Endothelial cell of umbilical vein (primary cell): ENCODE measurements at regions not wholly inside any gene's neighbourhood (a gene's known extent, or its start where the extent isn't known, plus 50 kb on each side); places are given as distances from the start of the nearest gene placed in this dataset.

ENCODE experiments used
- BruUV-seq: library from RNA; stranded (reverse); fragments of 400-500 nt; replicated peaks from 2 replicates; lab custom pipeline; 2021; lab: Mats Ljungman, UMichigan
- CTCF ChIA-PET: fragments of 300-600, 350-600 bp; sonication (Branson Sonifier 250); formaldehyde crosslinking; loops from one replicate; lab custom pipeline; 2021; ENCODE audit warnings: antibody characterized with exemption, inconsistent platforms; lab: Charles Lee
- POLR2A ChIA-PET: fragments of 300-600, 350-600 bp; sonication (Branson Sonifier 250); formaldehyde crosslinking; loops from one replicate; lab custom pipeline; 2021; ENCODE audit warnings: antibody characterized with exemption, inconsistent platforms; lab: Charles Lee
- DNase-seq: peaks from one replicate; pipeline ENCODE4 v3.0.0-alpha.2; 2011; ENCODE audit warnings: low read depth, low spot score
- FAIRE-seq: peaks from 2 replicates; lab custom pipeline; 2011; peaks lifted over from hg19 to GRCh38; lab: Jason Lieb, UNC
- H2AFZ ChIP-seq: 2 replicates; pipeline ENCODE4 v1.6.0; 2012; ENCODE audit warnings: low read depth, low read length, control low read depth, inconsistent platforms
- H3K27ac ChIP-seq: 2 replicates; pipeline ENCODE4 v1.5.1; 2011; ENCODE audit warnings: low read depth, mild to moderate bottlenecking, control low read depth, low read length, moderate library complexity; ENCODE audit not compliant: insufficient read depth
- H3K27me3 ChIP-seq, 2 experiments: 2 replicates each; pipeline versions ENCODE4 v1.6.0 to v1.6.1; 2011; ENCODE audit warnings: low read length in 2 of 2, mixed read lengths in 1 of 2; ENCODE audit not compliant: control insufficient read depth in 2 of 2, insufficient read depth in 2 of 2
- H3K36me3 ChIP-seq, 2 experiments: 2 replicates in 1 of 2; 3 replicates in 1 of 2; pipeline ENCODE4 v1.5.1; 2011; ENCODE audit warnings: low read length in 2 of 2, mild to moderate bottlenecking in 1 of 2, moderate library complexity in 1 of 2; ENCODE audit not compliant: control insufficient read depth in 2 of 2, insufficient read depth in 2 of 2; ENCODE audit errors: extremely low read depth in 1 of 2
- H3K4me1 ChIP-seq: 3 replicates; pipeline ENCODE4 v1.5.1; 2011; ENCODE audit warnings: mild to moderate bottlenecking, low read length; ENCODE audit not compliant: control insufficient read depth, insufficient read depth; ENCODE audit errors: extremely low read depth
- H3K4me2 ChIP-seq: 2 replicates; pipeline ENCODE4 v1.6.1; 2011; ENCODE audit warnings: low read length, control low read depth, mixed read lengths; ENCODE audit not compliant: insufficient read depth
- H3K4me3 ChIP-seq, 3 experiments: fragments of 200-600 bp in 1 of 3; sonication (generic), shearing (Covaris generic) in 1 of 3; replicated peaks in 1 of 3; 2 replicates each; pipeline ENCODE4 v1.5.1; 2011 to 2016; ENCODE audit warnings: control low read depth in 3 of 3, low read length in 3 of 3, mild to moderate bottlenecking in 2 of 3, inconsistent platforms in 1 of 3, low read depth in 1 of 3, moderate library complexity in 1 of 3; ENCODE audit not compliant: insufficient read depth in 1 of 3
- H3K79me2 ChIP-seq: 2 replicates; pipeline ENCODE4 v1.6.0; 2012; ENCODE audit warnings: low read length, inconsistent platforms; ENCODE audit not compliant: control insufficient read depth, insufficient read depth
- H3K9ac ChIP-seq: replicated peaks from 2 replicates; pipeline ENCODE3; 2011; ENCODE audit warnings: low read length, control low read depth; ENCODE audit not compliant: insufficient read depth; ENCODE audit errors: extremely low read depth
- H3K9me1 ChIP-seq: replicated peaks from 3 replicates; pipeline ENCODE4 v1.6.0; 2011; ENCODE audit warnings: mild to moderate bottlenecking, low read length; ENCODE audit not compliant: control insufficient read depth, insufficient read depth; ENCODE audit errors: extremely low read depth
- H3K9me3 ChIP-seq: replicated peaks from 2 replicates; pipeline ENCODE4 v1.5.1; 2012; ENCODE audit warnings: low read length, inconsistent platforms; ENCODE audit not compliant: control insufficient read depth, insufficient read depth
- H4K20me1 ChIP-seq: replicated peaks from 2 replicates; pipeline ENCODE3; 2011; ENCODE audit warnings: mild to moderate bottlenecking, low read length; ENCODE audit not compliant: control insufficient read depth, insufficient read depth; ENCODE audit errors: extremely low read depth
- EZH2 ChIP-seq: IDR thresholded peaks from 2 replicates; pipeline ENCODE4 v1.6.1; 2012; ENCODE audit warnings: borderline replicate concordance, low read depth, mild to moderate bottlenecking, moderate library complexity, low read length, inconsistent platforms; ENCODE audit not compliant: severe bottlenecking
- FOS ChIP-seq: IDR thresholded peaks from 2 replicates; pipeline ENCODE4 v1.6.1; 2011; ENCODE audit warnings: mild to moderate bottlenecking, low read length, moderate library complexity, borderline replicate concordance; ENCODE audit not compliant: insufficient read depth
- GATA2 ChIP-seq: IDR thresholded peaks from 2 replicates; pipeline ENCODE4 v1.7.0; 2011; ENCODE audit warnings: low read depth, mild to moderate bottlenecking, moderate library complexity, mixed read lengths, low read length; ENCODE audit not compliant: insufficient read length, insufficient read depth
- JUN ChIP-seq: IDR thresholded peaks from 2 replicates; pipeline ENCODE4 v1.6.1; 2011; ENCODE audit warnings: borderline replicate concordance, low read depth; ENCODE audit not compliant: insufficient read length, insufficient read depth
- MYC ChIP-seq: IDR thresholded peaks from one replicate; pipeline ENCODE4 v1.6.1; 2011; ENCODE audit warnings: mild to moderate bottlenecking, low read depth, low read length
- dilution Hi-C: fragments of 300-500 bp; cut with MboI; formaldehyde crosslinking; loops from one replicate; pipeline ENCODE4 v1.15.0; 2019; ENCODE audit warnings: low sequenced_read_pairs; ENCODE audit not compliant: extremely low pct_ligation_motif_present
- intact Hi-C: fragments of 100-400 bp; cut with micrococcal nuclease; formaldehyde crosslinking; loops from one replicate; pipeline ENCODE4 v1.10.0; 2022
- TF ChIP-seq, protein P1 (sequence below): IDR thresholded peaks from 2 replicates; pipeline ENCODE4 v1.6.1; 2011; ENCODE audit not compliant: insufficient read depth, insufficient read length

GRCh38 chr7:52956379-52956915, 79.0 kb upstream of the POM121L12 start:
- Histone ChIP-seq H3K36me3 (no peaks in the 10 kb centered on the region), H3K9me3 (no peaks in the 10 kb centered on the region), H3K4me3 (peak overlapping the region in 1 of 3 experiments; percentile 14), H3K79me2 (no peaks in the 10 kb centered on the region), H2AFZ (peak overlapping the region; percentile 87), H3K4me1 (peaks cover 30% of the 10 kb centered on the region), H3K27me3 (no peaks in the 10 kb centered on the region), H3K4me2 (peak overlapping the region; percentile 9), H3K27ac (peak overlapping the region; percentile 73), H3K9ac (peak overlapping the region; percentile 30), H3K9me1 (no peaks in the 10 kb centered on the region), H4K20me1 (no peaks in the 10 kb centered on the region)
- peak; percentile 44 for TF ChIP-seq FOS
- no peak for TF ChIP-seq JUN
- TF ChIP-seq GATA2, result peak; percentile 60
- DNase-seq, result peak; percentile 74
- BruUV-seq, result TSS peak; percentile 31
- peak; percentile 62 for FAIRE-seq
- dilution Hi-C loops (no loop called here), intact Hi-C loops (loop anchor here (1.0 to 5.0 kb wide), 5 partner anchors 28 to 261 kb away; no protein-coding TSS in a partner anchor)
- CTCF ChIA-PET, result interaction anchor here (1.2 to 1.8 kb wide), 3 partner anchors 14 to 33 kb away, joined by 3 to 8 read pairs (median 5); no protein-coding TSS in a partner anchor
- POLR2A ChIA-PET, result no interaction called here

- FAIRE-seq, result peak; percentile 37
- no TSS peak for BruUV-seq
- TF ChIP-seq FOS, result no peak
- peak; percentile 34 for TF ChIP-seq GATA2
- TF ChIP-seq EZH2, result no peak
- TF ChIP-seq, protein P1, sequence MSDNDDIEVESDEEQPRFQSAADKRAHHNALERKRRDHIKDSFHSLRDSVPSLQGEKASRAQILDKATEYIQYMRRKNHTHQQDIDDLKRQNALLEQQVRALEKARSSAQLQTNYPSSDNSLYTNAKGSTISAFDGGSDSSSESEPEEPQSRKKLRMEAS, result no peak
- no peak for TF ChIP-seq MYC
- ChIA-PET CTCF (interaction anchor here (1.1 to 1.8 kb wide), 2 partner anchors 27 to 46 kb away, joined by 4 to 8 read pairs; no protein-coding TSS in a partner anchor), POLR2A (no interaction called here)
- DNase-seq, result peak; percentile 46
- dilution Hi-C loops (no loop called here), intact Hi-C loops (loop anchor here (5.0 kb wide), 2 partner anchors 142 to 262 kb away; no protein-coding TSS in a partner anchor)
- Histone ChIP-seq H3K9me3 (no peaks in the 10 kb centered on the region), H3K27me3 (no peaks in the 10 kb centered on the region), H2AFZ (peak overlapping the region; percentile 40), H3K9me1 (no peaks in the 10 kb centered on the region), H3K4me1 (peaks cover 30% of the 10 kb centered on the region), H3K27ac (peak overlapping the region; percentile 73), H3K36me3 (no peaks in the 10 kb centered on the region), H3K4me3 (no peak overlapping the region), H4K20me1 (no peaks in the 10 kb centered on the region), H3K79me2 (no peaks in the 10 kb centered on the region), H3K4me2 (no peak overlapping the region), H3K9ac (peak overlapping the region; percentile 30)
Observed at GRCh38 chr7:52955522-52955921, 79.9 kb upstream of the POM121L12 start.
